ENCODE measurements at regions not wholly inside any gene's neighbourhood (a gene's known extent, or its start where the extent isn't known, plus 50 kb on each side); places are given as distances from the start of the nearest gene placed in this dataset.
A peak's percentile ranks its signal among the peaks of the same experiment; 100 is the strongest.

DNA sequence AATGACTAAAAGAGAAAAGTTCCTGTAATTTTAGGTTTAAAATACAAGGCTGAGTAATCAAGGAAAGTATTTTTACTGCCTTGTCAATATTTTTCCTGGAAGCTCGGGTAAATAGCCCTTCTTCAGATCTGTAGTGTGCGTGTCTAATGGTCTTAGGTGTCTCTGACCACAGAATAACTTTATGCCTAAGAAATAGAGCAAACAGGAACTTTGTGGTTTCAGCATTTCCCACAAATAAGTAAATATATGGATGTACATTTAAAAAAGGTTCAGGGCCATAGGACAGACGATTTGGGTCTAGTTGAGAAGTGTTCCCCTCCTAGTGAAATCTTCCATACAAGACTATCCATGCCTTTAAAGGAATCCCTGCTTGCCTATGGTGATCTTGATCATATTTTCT is 107.0 kb downstream of the ZC3H11B start:
- H2AFZ ChIP-seq (ENCODE audit: low read length), result no peak overlapping the region
- no CpG with 5 or more reads among the region's 3 CpGs for WGBS, 2 donors (ENCODE audit: extremely low coverage in 2 of 2, insufficient read length in 2 of 2, insufficient replicate concordance in 1 of 2)

GRCh38 chr1:219503604-219504003 is 109.3 kb downstream of the ZC3H11B start:
- no peak overlapping the region for H3K14ac ChIP-seq (ENCODE audit: low read length)
- H2BK12ac ChIP-seq (ENCODE audit: low read length), result no peak overlapping the region
- no peak overlapping the region for H3K4me3 ChIP-seq (ENCODE audit: low read length in 2 of 2)
- no peaks in the 10 kb centered on the region for H3K36me3 ChIP-seq (replicated peaks in 1 of 2; ENCODE audit: control insufficient read depth in 2 of 2, insufficient read depth in 2 of 2, low read length in 2 of 2)
- WGBS, 2 donors (ENCODE audit: extremely low coverage in 2 of 2, insufficient read length in 2 of 2, insufficient replicate concordance in 1 of 2), result 100% methylated on average over 1 of the region's 4 CpGs; no CpG with 5 or more reads in 1 of the 2 donors
- no peak overlapping the region for H3K4ac ChIP-seq (ENCODE audit: low read length)
- H3K9ac ChIP-seq (ENCODE audit: low read depth, low read length, poor library complexity), result no peak overlapping the region
- no peaks in the 10 kb centered on the region for H3K27me3 ChIP-seq (ENCODE audit: control insufficient read depth in 3 of 3, insufficient read depth in 3 of 3, low read depth in 1 of 3, low read length in 3 of 3)
- H3K4me2 ChIP-seq (ENCODE audit: insufficient read depth, low read length, poor library complexity, severe bottlenecking), result no peak overlapping the region
- no peak overlapping the region for H2BK120ac ChIP-seq (ENCODE audit: low read depth, low read length)
- no peak overlapping the region for H2AK5ac ChIP-seq (ENCODE audit: low read depth, low read length)
- no peak for DNase-seq (ENCODE audit: low spot score)
- H3K18ac ChIP-seq (ENCODE audit: low read length), result no peak overlapping the region
- no peaks in the 10 kb centered on the region for H3K79me1 ChIP-seq (ENCODE audit: low read depth, low read length)
- H4K8ac ChIP-seq (ENCODE audit: low read depth, low read length), result no peak overlapping the region
- no peak overlapping the region for H2BK5ac ChIP-seq (ENCODE audit: low read length)
- no peak overlapping the region for H2BK15ac ChIP-seq (ENCODE audit: low read length)
- no peaks in the 10 kb centered on the region for H3K4me1 ChIP-seq (ENCODE audit: control insufficient read depth in 2 of 2, insufficient read depth in 1 of 2, low read depth in 1 of 2, low read length in 2 of 2)
- no peak overlapping the region for H2AFZ ChIP-seq (ENCODE audit: low read length)
- H3K23ac ChIP-seq (ENCODE audit: low read depth, low read length, poor library complexity), result no peak overlapping the region
- H3K27ac ChIP-seq (replicated peaks; ENCODE audit: low read length), result no peak overlapping the region
- H4K91ac ChIP-seq (ENCODE audit: low read depth, low read length, poor library complexity), result no peak overlapping the region
- H3K9me3 ChIP-seq (replicated peaks in 1 of 2; ENCODE audit: control insufficient read depth in 2 of 2, insufficient read depth in 1 of 2, low read depth in 1 of 2, low read length in 2 of 2), result no peaks in the 10 kb centered on the region

More for the DNA sequence above, 107.0 kb downstream of the ZC3H11B start:
- no peak overlapping the region for H3K23ac ChIP-seq (ENCODE audit: low read depth, low read length, poor library complexity)
- H3K79me1 ChIP-seq (ENCODE audit: low read depth, low read length), result no peaks in the 10 kb centered on the region
- H3K9ac ChIP-seq (ENCODE audit: low read depth, low read length, poor library complexity), result no peak overlapping the region
- no peak overlapping the region for H3K14ac ChIP-seq (ENCODE audit: low read length)
- no peak for DNase-seq (ENCODE audit: low spot score)
- no peaks in the 10 kb centered on the region for H3K27me3 ChIP-seq (ENCODE audit: control insufficient read depth in 3 of 3, insufficient read depth in 3 of 3, low read depth in 1 of 3, low read length in 3 of 3)
- no peak overlapping the region for H2BK120ac ChIP-seq (ENCODE audit: low read depth, low read length)
- no peak overlapping the region for H3K4ac ChIP-seq (ENCODE audit: low read length)
- no peaks in the 10 kb centered on the region for H3K36me3 ChIP-seq (replicated peaks in 1 of 2; ENCODE audit: control insufficient read depth in 2 of 2, insufficient read depth in 2 of 2, low read length in 2 of 2)
- H3K4me3 ChIP-seq (ENCODE audit: low read length in 2 of 2), result no peak overlapping the region
- no peaks in the 10 kb centered on the region for H3K4me1 ChIP-seq (ENCODE audit: control insufficient read depth in 2 of 2, insufficient read depth in 1 of 2, low read depth in 1 of 2, low read length in 2 of 2)
- H3K4me2 ChIP-seq (ENCODE audit: insufficient read depth, low read length, poor library complexity, severe bottlenecking), result no peak overlapping the region
- H3K27ac ChIP-seq (replicated peaks; ENCODE audit: low read length), result no peak overlapping the region
- no peak overlapping the region for H4K8ac ChIP-seq (ENCODE audit: low read depth, low read length)
- H3K9me3 ChIP-seq (replicated peaks in 1 of 2; ENCODE audit: control insufficient read depth in 2 of 2, insufficient read depth in 1 of 2, low read depth in 1 of 2, low read length in 2 of 2), result no peaks in the 10 kb centered on the region
- no peak overlapping the region for H3K18ac ChIP-seq (ENCODE audit: low read length)
- H2BK5ac ChIP-seq (ENCODE audit: low read length), result no peak overlapping the region
- H2BK15ac ChIP-seq (ENCODE audit: low read length), result no peak overlapping the region
- H2BK12ac ChIP-seq (ENCODE audit: low read length), result no peak overlapping the region
- H4K91ac ChIP-seq (ENCODE audit: low read depth, low read length, poor library complexity), result no peak overlapping the region
- H2AK5ac ChIP-seq (ENCODE audit: low read depth, low read length), result no peak overlapping the region

DNA sequence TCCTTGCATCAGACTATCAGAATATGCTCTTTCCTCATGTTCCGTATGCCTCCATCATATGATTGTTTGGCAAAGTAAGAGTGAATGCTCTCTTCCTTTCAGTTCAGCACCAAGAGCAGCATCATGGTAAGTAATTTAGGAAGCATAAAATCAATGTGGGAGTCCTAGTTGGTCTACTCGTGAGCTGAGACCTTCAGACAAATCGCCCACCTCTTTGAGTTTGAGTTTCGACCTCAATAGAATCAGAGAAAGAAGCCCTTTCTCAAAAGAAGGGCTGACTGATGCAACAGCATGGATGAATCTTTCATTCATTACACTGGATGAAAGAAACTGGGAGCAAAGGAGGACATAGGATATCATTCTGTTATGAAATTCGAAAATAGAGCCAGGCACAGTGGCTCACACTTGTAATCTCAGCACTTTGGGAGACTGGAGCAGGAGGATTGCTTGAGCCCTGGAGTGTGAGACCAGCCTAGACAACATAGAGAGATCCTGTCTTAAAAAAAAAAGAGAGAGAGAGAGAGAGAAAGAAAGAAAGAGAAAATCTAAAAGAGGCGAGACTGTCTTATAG is 112.5 kb downstream of the ZC3H11B start:
- H2BK5ac ChIP-seq (ENCODE audit: low read length), result no peak overlapping the region
- H3K27ac ChIP-seq (replicated peaks; ENCODE audit: low read length), result no peak overlapping the region
- no peak overlapping the region for H3K4ac ChIP-seq (ENCODE audit: low read length)
- no peak overlapping the region for H2BK12ac ChIP-seq (ENCODE audit: low read length)
- no peak overlapping the region for H3K4me2 ChIP-seq (ENCODE audit: insufficient read depth, low read length, poor library complexity, severe bottlenecking)
- no peak overlapping the region for H3K14ac ChIP-seq (ENCODE audit: low read length)
- H3K9me3 ChIP-seq (replicated peaks in 1 of 2; ENCODE audit: control insufficient read depth in 2 of 2, insufficient read depth in 1 of 2, low read depth in 1 of 2, low read length in 2 of 2), result no peaks in the 10 kb centered on the region
- no peak overlapping the region for H2AFZ ChIP-seq (ENCODE audit: low read length)
- no peak overlapping the region for H3K9ac ChIP-seq (ENCODE audit: low read depth, low read length, poor library complexity)
- no peak overlapping the region for H4K91ac ChIP-seq (ENCODE audit: low read depth, low read length, poor library complexity)
- no peak overlapping the region for H4K8ac ChIP-seq (ENCODE audit: low read depth, low read length)
- no peak overlapping the region for H3K18ac ChIP-seq (ENCODE audit: low read length)
- no peak overlapping the region for H3K23ac ChIP-seq (ENCODE audit: low read depth, low read length, poor library complexity)
- H3K4me1 ChIP-seq (ENCODE audit: control insufficient read depth in 2 of 2, insufficient read depth in 1 of 2, low read depth in 1 of 2, low read length in 2 of 2), result no peaks in the 10 kb centered on the region
- H2BK15ac ChIP-seq (ENCODE audit: low read length), result no peak overlapping the region
- no peaks in the 10 kb centered on the region for H3K79me1 ChIP-seq (ENCODE audit: low read depth, low read length)
- no peaks in the 10 kb centered on the region for H3K27me3 ChIP-seq (ENCODE audit: control insufficient read depth in 3 of 3, insufficient read depth in 3 of 3, low read depth in 1 of 3, low read length in 3 of 3)
- WGBS, 2 donors (ENCODE audit: extremely low coverage in 2 of 2, insufficient read length in 2 of 2, insufficient replicate concordance in 1 of 2), result no CpG with 5 or more reads among the region's 6 CpGs
- DNase-seq (ENCODE audit: low spot score), result no peak
- no peaks in the 10 kb centered on the region for H3K36me3 ChIP-seq (replicated peaks in 1 of 2; ENCODE audit: control insufficient read depth in 2 of 2, insufficient read depth in 2 of 2, low read length in 2 of 2)
- H3K4me3 ChIP-seq (ENCODE audit: low read length in 2 of 2), result no peak overlapping the region
- H2AK5ac ChIP-seq (ENCODE audit: low read depth, low read length), result no peak overlapping the region
- H2BK120ac ChIP-seq (ENCODE audit: low read depth, low read length), result no peak overlapping the region

GRCh38 chr1:219498666-219499065 is 114.2 kb downstream of the ZC3H11B start:
- Histone ChIP-seq H3K14ac (ENCODE audit: low read length) (no peak overlapping the region), H3K27me3 (ENCODE audit: control insufficient read depth in 3 of 3, insufficient read depth in 3 of 3, low read depth in 1 of 3, low read length in 3 of 3) (no peaks in the 10 kb centered on the region), H3K4me2 (ENCODE audit: insufficient read depth, low read length, poor library complexity, severe bottlenecking) (no peak overlapping the region), H2AK5ac (ENCODE audit: low read depth, low read length) (no peak overlapping the region), H2BK12ac (ENCODE audit: low read length) (no peak overlapping the region), H3K18ac (ENCODE audit: low read length) (no peak overlapping the region), H3K23ac (ENCODE audit: low read depth, low read length, poor library complexity) (no peak overlapping the region), H3K79me1 (ENCODE audit: low read depth, low read length) (no peaks in the 10 kb centered on the region), H3K4ac (ENCODE audit: low read length) (no peak overlapping the region), H3K27ac (replicated peaks; ENCODE audit: low read length) (no peak overlapping the region), H2AFZ (ENCODE audit: low read length) (peak overlapping the region; percentile 32), H3K4me3 (ENCODE audit: low read length in 2 of 2) (no peak overlapping the region), H3K9me3 (replicated peaks in 1 of 2; ENCODE audit: control insufficient read depth in 2 of 2, insufficient read depth in 1 of 2, low read depth in 1 of 2, low read length in 2 of 2) (no peaks in the 10 kb centered on the region), H3K9ac (ENCODE audit: low read depth, low read length, poor library complexity) (no peak overlapping the region), H4K8ac (ENCODE audit: low read depth, low read length) (no peak overlapping the region), H3K4me1 (ENCODE audit: control insufficient read depth in 2 of 2, insufficient read depth in 1 of 2, low read depth in 1 of 2, low read length in 2 of 2) (no peaks in the 10 kb centered on the region), H2BK5ac (ENCODE audit: low read length) (no peak overlapping the region), H4K91ac (ENCODE audit: low read depth, low read length, poor library complexity) (no peak overlapping the region), H2BK15ac (ENCODE audit: low read length) (no peak overlapping the region), H3K36me3 (replicated peaks in 1 of 2; ENCODE audit: control insufficient read depth in 2 of 2, insufficient read depth in 2 of 2, low read length in 2 of 2) (no peaks in the 10 kb centered on the region), H2BK120ac (ENCODE audit: low read depth, low read length) (no peak overlapping the region)
- WGBS, 2 donors (ENCODE audit: extremely low coverage in 2 of 2, insufficient read length in 2 of 2, insufficient replicate concordance in 1 of 2), result no CpG with 5 or more reads among the region's 1 CpG
- DNase-seq (ENCODE audit: low spot score), result no peak

Data from neuronal stem cell (in vitro differentiated cells).